ENCODE measurements at regions not wholly inside any gene's neighbourhood (a gene's known extent, or its start where the extent isn't known, plus 50 kb on each side); places are given as distances from the start of the nearest gene placed in this dataset.

DNA sequence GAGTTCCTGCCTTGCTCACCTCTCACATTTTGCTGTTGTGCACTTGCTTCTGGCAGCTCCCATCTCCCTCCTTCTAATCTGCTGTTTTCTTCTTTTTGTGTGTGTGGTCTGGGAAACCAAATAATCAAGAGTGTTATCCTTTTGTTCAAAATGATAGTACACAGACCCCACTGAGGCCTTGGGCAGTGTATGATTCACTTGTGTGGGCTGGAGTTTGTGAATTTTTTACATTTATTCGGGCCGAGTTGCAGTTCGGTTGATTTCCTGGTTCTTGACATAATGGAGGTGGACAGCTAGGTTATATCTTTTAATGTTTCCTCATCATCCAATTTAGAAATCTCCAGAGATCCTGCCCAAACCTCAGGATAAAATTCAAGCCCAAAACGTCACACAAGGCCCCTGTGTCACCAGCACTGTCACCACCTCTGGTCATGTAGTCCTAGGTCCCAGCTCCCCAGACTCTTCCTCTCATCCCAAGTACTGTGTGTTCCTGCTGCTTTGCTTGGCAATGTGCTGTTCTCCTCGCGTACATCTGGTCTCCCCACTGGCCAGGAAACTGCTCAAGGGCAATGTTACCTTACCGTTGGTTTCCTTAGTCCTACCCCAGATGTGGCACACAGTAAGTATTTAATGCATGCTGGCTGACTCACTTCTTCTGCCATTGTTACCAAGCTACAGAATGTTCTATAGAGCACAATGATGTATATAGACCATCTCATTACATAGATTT is 55.7 kb upstream of the PHACTR2 start:
- DNase-seq = no peak

DNA sequence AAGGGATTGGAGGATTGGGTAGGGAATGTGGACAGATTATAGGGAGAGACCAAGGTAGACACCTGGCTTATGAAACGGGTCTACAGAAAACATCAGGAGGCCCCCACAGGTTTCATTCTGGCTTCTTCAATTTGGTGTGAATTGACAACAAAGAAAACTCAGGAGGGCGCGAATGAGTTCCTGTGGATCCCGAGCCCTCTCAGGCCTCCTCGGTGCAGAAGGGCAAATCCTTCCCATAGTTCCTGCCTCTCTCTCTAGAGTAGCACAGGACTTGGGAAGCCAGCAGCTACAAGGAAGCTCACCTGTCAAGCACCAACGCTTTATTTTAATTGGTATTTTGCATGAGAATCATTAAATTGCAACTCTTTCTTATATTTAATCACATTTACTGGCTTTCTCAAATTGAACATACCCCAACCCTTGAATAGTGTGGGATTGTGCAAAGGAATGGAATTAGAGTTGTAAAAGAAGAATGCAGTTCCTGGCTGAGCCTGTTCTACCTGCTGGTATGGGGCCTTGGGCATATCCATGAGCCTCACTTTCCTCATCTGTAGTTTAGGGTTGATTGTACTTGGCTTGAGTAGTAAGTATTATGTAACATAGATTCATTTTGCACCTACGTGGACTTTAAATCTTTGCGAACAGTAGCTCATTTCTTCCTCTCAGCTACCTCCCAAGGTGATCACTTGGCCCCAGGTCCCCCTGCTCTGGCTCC is 56.4 kb upstream of the PHACTR2 start:
- DNase-seq = no peak

GRCh38 chr6:143620447-143620846 is 57.3 kb upstream of the PHACTR2 start:
- peak in 1 of 3 donors; percentile 40 for DNase-seq

DNA sequence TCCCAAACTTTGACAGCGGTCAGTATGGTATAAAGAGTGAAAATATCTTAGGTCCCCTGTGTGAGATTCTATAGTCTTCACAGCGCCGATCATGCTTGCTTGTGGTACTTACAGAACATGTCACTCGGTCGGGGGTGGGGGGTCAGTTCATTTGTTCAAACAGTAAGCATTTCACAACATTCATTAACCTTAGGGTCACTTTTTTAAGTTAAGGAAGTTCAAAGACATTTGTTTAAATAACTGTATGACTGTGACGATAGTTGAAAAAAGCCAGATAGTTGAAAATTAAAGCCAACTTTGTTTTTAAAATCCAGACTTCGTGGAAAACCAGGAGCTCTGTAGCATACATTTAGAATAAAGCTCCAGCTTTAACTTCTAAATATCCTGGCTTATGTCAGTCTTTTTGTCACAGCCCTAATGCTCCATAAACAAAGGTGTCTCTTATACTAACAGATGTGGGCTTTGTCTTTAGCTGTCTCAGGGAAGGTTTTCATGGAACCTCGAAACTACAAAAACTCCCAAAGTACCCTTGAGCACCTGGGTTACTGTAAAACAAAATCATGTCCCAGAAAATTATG is 57.9 kb upstream of the PHACTR2 start:
- peak in 1 of 3 donors; percentile 29 for DNase-seq

DNA sequence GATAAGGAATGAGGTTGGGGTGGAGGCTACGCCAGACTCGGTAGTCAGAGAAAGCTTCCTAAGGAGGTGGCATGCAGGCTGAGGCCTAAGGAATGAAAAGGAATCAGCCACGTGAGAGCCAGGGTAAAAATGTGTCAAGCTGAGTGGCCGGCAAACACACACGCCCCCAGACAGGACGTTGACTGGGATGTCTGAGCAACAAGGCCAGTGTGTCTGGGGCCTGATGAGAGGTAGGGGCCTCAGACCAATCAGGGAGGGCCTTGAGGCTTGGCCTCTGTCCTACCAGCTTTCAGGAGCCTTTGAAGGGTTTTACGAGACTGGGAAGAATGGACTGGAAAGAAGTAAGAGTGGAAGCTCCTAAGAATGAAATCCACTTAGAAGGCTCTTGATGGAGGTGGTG is 61.0 kb upstream of the PHACTR2 start:
- no peak for DNase-seq

- no peak for DNase-seq
Measured at GRCh38 chr6:143615785-143616184, 62.0 kb upstream of the PHACTR2 start.

DNA sequence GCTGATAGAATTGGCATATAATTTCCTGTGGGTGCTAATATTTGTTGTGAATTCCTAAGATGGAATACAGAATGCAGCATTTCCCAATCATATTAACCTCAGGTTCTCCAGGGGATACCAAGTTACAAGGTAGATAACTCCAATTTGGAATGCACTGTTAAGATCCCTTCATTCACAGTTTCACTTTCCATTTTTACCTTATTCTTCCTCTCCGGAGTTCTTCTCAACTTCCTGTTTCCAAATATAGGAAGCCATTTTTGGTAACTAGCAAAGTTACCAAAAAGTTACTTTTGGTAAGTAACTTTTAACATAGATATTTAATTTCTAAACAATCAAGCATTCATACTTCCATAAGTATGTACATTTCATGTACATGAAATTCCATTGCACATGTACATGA is 63.5 kb upstream of the PHACTR2 start:
- DNase-seq = no peak

GRCh38 chr6:143613749-143614148 is 64.0 kb upstream of the PHACTR2 start:
- DNase-seq = no peak

DNA sequence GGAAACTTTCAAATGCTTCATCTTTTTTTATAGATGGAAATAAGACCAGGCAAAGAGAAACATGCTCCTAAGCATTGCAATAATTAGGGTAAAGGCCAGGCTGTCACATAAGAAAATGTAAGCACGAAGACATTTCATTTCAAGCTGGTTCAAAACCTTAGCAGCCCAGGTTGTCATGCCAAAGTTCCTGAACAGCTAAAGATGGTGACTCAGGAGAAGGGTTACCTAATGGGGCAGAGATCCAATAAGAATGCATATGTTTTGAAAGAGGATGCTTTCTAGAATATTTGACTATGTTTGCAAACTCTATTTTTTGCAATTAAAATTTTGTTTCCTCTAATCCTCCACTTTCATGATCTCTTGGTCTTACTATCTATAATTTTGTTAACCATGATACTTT is 65.6 kb upstream of the PHACTR2 start:
- DNase-seq = no peak

- no peak for DNase-seq
Measured at GRCh38 chr6:143611580-143611979, 66.2 kb upstream of the PHACTR2 start.

GRCh38 chr6:143609972-143610371 is 67.8 kb upstream of the PHACTR2 start:
- DNase-seq = no peak

DNA sequence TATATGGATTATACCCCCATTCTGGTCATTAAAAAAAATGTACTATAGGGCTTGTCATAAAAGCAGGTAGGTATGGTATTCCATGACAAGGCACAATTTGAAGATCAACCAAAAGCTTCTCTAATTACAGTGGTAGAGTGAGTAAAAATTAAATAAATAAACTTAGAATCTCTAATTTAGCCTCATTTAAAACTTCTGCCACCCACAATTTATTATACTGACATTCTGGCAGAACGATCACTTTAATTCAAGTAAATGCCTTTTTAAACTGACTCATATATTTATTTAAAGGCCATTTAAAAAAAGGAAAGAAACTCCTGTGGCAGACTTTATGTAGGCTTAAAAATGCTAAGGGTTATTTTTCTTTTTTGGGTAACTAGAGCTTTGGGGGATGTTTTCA is 68.3 kb upstream of the PHACTR2 start:
- no peak for DNase-seq

DNA sequence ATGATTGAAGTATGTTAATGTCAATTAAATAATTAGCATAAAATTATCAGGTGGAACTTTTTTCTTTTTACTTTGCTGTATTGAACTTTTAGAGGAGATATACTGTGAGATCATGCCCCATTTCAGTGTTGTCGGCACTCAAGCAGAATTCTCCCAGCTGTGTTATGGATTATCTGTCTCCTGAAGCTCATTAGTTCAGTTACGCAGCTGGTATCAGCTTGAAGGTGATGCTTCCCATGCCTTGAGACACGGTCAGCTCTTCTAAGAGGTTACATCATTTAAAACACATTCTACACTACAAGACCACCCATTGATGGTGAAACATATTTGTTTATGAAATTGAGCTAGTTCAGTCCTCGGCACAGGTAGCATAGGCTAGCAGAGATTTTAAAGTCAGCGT is 68.9 kb upstream of the PHACTR2 start:
- no peak for DNase-seq

- no peak for DNase-seq
Measured at GRCh38 chr6:143607974-143608373, 69.8 kb upstream of the PHACTR2 start.

DNA sequence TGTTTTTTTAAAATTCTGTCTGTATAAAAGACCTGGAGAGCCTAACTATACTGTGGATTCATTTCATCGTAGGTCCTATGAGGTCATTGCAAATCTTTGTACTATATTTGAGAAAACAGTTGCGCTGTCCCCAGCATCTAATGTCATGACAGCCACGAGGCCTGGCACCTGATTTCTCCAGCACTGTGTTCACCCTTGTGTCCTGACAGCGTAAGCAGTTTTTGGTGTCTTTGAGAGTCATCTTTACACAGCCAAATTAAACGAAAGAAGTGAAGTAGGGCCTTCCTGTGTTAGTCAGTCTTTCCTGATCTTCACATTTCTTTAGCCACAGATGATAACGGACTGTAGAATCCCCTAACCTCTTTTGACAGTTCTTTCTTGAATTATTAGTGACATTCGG is 70.6 kb upstream of the PHACTR2 start:
- peak in 1 of 3 donors; percentile 16 for DNase-seq

DNA sequence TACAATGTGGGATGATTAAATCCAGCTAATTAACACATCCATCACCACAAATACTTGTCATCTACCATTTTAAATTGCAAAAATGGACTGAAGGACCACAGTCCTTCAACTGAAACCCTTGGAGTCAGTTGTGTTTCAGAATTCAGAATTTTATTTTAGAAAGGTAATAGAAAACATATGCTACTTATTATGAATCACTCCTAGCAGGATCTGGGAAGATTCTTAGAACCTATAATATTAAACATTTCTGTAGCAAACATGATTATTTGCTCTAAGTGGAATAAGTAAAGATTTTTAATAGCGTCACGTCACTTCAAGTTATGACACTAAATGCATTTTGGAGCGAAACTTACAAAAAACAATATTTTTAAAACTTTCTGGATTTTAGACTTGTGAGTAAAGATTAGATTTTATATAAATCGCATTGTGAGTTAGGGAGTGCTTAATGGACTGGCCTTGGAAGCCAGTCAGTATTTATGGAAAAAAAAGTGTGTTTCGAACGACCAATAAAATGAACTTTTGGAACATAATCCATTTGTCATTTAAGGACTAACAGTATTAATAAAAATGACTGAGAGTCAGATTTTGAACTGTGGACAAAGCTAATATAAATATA is 71.8 kb upstream of the PHACTR2 start:
- DNase-seq = peak in 2 of 3 donors; percentile 36 to 78

DNA sequence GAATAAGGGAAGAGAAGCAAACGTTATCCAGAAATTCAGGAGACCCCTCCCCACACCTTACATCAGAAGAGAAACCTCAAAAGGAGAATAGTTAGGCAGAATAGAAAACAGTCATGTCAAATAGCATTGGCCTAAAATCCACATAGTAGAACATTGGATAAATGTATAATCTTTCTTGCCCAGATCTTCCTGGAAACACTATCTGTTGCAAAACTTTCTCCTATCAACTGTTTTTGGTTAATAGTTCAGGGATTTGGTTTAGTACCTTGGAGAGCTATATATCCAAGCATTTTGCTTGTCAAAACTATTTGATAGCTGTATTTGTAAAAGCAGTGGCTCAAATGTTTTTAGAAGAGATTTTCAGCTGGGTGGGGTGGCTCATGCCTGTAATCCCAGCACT is 74.3 kb upstream of the PHACTR2 start:
- peak; percentile 34 to 72 (median 38) for DNase-seq

DNA sequence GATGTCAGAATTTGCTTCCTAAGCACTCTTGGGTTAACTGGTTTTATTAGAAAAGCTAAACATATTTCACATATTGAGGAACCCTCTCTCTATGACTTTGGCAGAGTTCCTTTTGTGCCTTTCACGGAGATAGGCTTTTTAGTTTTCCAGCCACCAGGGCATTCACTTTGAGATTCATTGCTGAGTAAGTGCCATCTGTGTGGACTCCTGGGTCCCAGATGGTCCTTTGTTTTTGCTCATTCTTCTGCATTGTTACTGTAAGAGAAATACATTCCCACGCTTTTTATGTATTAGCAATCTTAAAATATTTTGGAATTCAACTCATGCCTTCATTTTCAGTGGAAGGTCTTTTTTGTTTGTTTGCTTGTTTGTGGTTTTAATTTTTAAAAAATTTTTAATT is 76.3 kb upstream of the PHACTR2 start:
- DNase-seq = no peak

DNA sequence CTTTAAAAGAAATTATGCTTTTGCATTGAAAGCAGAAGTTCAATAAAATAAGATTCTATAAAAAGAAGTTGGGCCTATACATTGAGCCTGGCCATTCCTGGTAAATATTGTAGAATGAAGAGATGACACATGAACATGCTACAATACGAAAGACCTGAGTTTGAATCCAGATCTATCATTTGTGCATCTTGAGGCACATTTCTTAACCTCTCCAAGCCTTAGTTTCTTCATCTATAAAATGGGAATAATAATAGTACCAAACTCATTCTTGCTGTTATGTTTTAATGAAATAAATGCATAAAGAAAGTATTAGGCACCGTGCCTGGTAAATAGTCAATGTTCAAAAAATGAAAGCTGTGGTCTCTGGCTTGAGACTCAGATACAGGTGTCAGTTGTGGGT is 76.9 kb upstream of the PHACTR2 start:
- no peak for DNase-seq

DNA sequence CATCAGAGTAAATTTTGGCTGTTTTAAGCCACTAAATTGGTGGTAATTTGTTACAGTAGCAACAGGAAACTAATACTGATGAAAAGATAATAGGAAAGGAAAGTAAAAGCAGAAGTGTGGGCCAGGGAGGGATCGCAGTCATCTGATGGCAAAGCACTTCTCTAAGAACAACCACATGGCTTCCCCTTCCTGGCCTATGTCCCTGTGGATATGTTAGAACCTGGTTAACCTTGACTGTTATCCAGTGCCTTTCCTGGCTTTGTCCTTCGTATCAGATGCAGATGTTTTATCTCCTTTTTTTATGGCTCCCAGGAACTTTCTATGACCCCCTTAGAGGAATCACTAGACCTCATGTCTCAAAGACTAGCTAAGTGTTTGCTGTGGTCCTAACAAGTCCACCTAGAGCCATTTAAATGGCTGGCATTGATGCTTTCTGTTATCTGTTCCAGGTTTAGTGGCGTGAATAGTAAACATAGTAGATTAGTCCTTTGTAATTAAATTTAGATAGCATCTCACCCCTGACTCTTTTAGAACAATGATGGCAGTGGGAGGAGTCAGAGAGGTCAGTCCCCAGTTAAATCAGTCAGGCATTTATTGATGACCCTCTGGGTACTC is 79.2 kb upstream of the PHACTR2 start:
- DNase-seq = peak in 1 of 3 donors; percentile 16

DNA sequence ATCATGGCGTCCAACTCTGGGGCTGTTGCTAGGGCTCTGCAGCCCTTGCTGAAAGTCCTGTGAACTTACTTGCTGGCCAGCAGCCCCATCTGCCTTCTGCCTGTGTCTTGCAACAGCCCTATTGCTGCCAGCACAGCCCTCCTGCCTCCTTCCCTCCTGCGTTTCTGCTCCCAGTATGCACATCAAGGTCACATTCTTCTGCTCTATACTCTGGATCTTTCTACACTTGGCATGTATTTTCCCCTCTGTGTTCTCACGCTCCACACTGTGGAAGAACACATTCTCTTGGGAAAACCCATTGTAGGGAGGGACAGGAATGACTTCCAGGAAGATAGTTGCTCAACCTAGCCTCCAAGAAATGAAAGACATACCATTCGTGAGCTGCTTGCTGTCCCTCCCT is 80.9 kb upstream of the PHACTR2 start:
- peak in 1 of 3 donors; percentile 65 for DNase-seq

Measured in muscle of back (tissue), 3 donors.